IPS DF 4.7 (cell line): ENCODE measurements at regions not wholly inside any gene's neighbourhood (a gene's known extent, or its start where the extent isn't known, plus 50 kb on each side); places are given as distances from the start of the nearest gene placed in this dataset.

ENCODE experiments used
- DNase-seq: peaks from one replicate; pipeline ENCODE4 v3.0.0-alpha.2; 2013; ENCODE audit warnings: low spot score; ENCODE audit errors: extremely low read depth

GRCh38 chr6:127058936-127059335, 59.5 kb upstream of the RSPO3 start:
- no peak for DNase-seq
